NCI-H510A treated with DMSO at 0.1 percent for 48 hours (cell line): ENCODE measurements at regions not wholly inside any gene's neighbourhood (a gene's known extent, or its start where the extent isn't known, plus 50 kb on each side); places are given as distances from the start of the nearest gene placed in this dataset.
"Not testable (repeated sequence)": the region's sequence is repeated elsewhere in the genome, so short reads cannot be mapped to it uniquely, and the experiment has no call there.

Source experiments
- DNase-seq: peaks from one replicate; lab custom pipeline; 2025; lab: John Stamatoyannopoulos, UW

DNA sequence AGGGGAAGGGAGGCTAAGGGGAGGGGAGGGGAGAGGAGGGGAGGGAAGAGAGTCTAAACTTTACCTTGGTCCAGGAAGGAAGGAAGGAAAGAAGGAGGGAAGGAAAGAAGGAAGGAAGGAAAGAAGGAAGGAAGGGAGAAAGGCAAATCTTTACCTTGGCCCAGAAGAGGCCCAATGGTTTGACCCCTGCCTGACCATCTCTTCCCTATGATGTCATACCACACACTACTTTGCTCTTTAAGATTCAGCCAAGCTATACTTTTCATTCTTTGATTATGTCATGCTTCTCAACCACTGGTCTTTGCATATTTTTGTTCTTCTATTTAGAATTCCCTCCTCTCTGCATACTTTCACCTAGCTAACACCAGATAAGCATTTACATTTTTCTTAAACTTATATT, 1077.5 kb downstream of the PCDH9 start:
- DNase-seq, result no peak

GRCh38 chr13:66144357-66144756, 1085.8 kb downstream of the PCDH9 start:
- not testable (repeated sequence) for DNase-seq

GRCh38 chr13:66139701-66140100, 1090.4 kb downstream of the PCDH9 start:
- DNase-seq, result no peak

- no peak for DNase-seq
Measured at GRCh38 chr13:66139250-66139649, 1090.9 kb downstream of the PCDH9 start.

DNA sequence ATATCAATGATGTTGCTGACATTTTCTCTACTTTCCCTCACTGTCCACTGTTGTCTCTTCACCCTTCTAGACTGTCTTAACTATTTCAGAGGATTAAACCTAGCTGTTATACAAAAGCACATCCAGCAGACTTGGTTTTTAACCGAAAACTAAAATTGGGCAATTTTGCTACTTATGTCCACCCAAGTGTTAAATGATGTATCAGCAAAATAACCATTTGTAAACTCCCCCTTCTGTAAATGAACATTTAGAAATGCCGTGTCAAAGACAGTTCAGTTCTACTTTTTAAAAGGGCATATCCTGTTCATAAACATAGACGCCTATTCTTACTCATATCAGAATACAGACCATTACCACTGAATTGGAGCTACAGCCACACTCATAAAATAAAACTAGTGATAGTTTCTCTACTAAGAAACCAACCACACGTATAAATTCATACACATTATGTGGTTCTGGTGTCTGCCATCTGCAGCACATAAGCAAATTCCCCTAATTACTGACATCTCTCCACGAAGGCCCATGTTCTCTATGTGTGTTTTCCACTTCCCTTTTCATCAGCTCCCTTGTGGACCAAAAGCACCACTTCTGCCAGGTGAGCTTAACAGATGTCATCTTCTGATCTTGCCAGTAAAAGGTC, 1091.8 kb downstream of the PCDH9 start:
- DNase-seq, result no peak

DNA sequence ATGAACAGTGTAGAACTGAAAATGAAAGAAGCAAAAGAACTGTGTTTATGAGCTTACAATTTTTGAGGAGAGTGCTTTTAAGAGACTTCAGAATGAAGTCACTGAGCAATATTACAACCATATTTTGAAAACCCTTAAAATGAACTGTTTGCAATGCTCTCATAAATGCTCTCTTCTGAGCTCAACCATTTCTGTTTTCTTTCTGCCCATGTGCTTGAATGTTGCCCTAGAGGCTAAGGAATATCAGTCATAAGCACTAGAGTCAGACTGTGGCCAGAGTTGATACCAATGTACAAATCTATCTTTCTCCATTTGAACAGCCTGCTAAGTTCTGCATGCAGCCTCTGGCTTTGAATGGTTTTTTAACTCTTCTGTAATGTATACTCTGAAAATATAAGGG, 1092.8 kb downstream of the PCDH9 start:
- no peak for DNase-seq

- no peak for DNase-seq
Measured at GRCh38 chr13:66128692-66129269, 1101.4 kb downstream of the PCDH9 start.

DNA sequence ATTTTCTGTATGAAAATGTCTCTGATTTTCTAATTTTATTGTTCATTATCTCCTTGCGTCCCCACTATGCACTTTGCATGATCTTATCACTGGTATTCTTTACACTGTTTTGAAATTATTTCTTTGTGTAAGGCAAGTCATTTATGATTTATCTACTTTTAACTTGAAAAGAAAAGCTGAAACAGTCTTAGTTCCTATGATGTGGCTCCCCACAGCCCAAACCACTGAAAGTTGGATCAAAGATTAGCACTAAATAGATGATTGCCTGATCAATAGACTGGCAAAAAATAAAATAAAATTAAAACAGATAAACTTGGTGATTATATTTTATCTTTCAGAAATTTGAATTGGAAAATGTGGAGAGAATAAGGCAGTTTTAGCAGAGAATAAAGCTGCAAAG, 1101.9 kb downstream of the PCDH9 start:
- no peak for DNase-seq

DNA sequence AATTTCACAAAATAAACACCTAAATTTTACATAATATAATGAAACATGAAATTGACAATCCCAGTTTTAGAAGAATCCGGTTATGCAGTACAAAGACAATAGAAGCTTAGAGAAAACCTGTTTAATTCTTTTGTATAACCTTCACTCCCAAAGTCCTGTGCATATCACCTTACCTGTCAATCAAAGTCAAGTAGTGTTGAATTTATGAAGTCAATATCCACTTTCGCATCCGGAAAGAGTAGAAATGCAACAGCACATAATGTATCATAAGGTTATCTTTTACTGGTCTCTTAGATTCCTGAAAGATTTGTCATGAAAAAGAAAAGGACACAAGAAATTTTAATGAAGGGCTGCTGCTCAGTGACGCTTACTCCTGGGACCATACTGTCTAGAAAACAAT, 1112.6 kb downstream of the PCDH9 start:
- no peak for DNase-seq

- no peak for DNase-seq
Measured at GRCh38 chr13:66113882-66114526, 1116.1 kb downstream of the PCDH9 start.

DNA sequence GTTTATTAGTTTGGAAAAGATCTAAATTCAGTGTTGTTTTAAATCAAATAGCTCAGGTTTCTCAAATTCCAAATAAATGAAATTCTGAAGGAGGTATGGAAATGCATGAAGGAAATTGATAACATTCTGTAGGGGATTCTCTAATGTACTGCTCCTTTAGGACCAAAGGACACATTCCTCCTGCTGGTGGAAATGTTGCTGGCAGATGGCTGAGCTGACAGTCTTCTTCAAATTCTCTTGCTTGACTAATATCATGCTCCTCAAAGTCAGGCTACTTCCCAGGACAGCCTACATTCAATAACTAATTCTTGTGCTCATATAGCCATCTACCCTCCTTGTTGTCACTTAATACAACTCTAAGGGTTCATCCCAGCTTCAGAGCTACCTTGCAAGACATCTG, 1118.5 kb downstream of the PCDH9 start:
- no peak for DNase-seq

DNA sequence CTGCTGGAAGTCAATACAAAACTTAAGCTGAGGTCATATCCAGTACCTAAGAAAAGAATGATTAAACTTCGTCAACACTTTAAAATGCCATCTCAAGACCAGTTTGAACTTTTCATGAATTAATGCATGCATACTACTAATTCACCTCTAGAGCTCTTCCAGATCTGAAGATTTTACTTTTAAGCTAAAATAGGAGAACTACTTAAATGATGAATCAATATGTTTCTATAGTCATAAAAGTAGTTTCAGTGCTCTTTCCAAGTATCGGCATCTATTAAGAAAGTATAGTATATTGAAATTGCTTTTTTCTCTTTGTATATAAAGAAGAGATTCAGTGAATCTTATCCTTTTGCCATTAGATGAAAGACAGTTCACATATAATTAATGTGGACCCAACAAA, 1123.9 kb downstream of the PCDH9 start:
- no peak for DNase-seq

- DNase-seq, result no peak
Measured at GRCh38 chr13:66102864-66103263, 1127.3 kb downstream of the PCDH9 start.

GRCh38 chr13:66099825-66100224, 1130.3 kb downstream of the PCDH9 start:
- no peak for DNase-seq

GRCh38 chr13:66098931-66099628, 1131.1 kb downstream of the PCDH9 start:
- no peak for DNase-seq

DNA sequence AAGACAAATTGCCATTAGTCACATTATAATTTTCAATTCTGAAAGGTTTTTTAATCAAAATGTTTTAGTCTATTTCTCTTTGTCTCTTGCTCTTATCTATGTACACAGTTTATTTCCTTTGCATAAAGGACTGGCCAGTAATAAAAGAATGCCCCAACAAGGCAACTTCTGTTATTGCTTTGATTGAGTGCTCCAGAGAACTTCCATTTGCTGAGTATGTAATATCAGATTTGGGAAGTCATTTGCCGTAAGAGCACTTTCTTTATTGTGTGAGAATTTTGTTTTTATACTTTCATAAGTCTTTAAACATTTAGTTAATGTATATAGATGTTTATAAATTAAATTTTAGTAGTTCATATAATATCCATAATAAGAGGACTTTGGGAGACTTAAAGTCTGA, 1140.4 kb downstream of the PCDH9 start:
- no peak for DNase-seq

- DNase-seq, result no peak
Measured at GRCh38 chr13:66087269-66087710, 1142.8 kb downstream of the PCDH9 start.

- DNase-seq, result no peak
Measured at GRCh38 chr13:66077132-66077689, 1152.9 kb downstream of the PCDH9 start.

- DNase-seq, result no peak
Measured at GRCh38 chr13:66076417-66076816, 1153.7 kb downstream of the PCDH9 start.

- no peak for DNase-seq
Measured at GRCh38 chr13:66074018-66074615, 1156.0 kb downstream of the PCDH9 start.

- not testable (repeated sequence) for DNase-seq
Measured at GRCh38 chr13:66072097-66072496, 1158.0 kb downstream of the PCDH9 start.

DNA sequence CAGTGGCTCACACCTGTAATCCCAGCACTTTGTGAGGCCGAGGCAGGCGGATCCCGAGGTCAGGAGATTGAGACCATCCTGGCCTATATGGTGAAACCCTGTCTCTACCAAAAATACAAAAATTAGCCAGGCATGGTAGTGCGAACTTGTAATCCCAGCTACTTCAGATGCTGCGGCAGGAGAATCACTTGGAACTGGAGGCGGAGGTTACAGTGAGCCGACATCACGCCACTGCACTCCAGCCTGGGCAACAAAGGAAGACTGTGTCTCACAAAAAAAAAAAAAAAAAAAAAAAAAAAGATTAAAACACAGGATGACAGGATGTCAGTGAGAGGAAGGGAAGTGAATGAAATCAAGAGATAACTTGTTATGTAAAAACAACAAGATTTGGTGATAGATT, 1158.5 kb downstream of the PCDH9 start:
- DNase-seq, result no peak
